DOHH2 (cell line): ENCODE measurements at regions not wholly inside any gene's neighbourhood (a gene's known extent, or its start where the extent isn't known, plus 50 kb on each side); places are given as distances from the start of the nearest gene placed in this dataset.

ENCODE experiments used
- H3F3A ChIP-seq: fragments of 200-600 bp; sonication (generic), shearing (Covaris generic); 2 replicates; pipeline ENCODE4 v1.6.0; 2016; ENCODE audit warnings: antibody characterized with exemption, mild to moderate bottlenecking; ENCODE audit not compliant: control insufficient read depth, insufficient read depth
- H3K27ac ChIP-seq: fragments of 200-600 bp; sonication (generic); 2 replicates; pipeline ENCODE4 v1.5.1; 2014; ENCODE audit warnings: low read depth, mild to moderate bottlenecking, low read length, moderate library complexity
- H3K27me3 ChIP-seq: fragments of 200-600 bp; sonication (generic); 2 replicates; pipeline ENCODE4 v1.6.1; 2014; ENCODE audit warnings: mild to moderate bottlenecking, low read length, mixed read lengths; ENCODE audit not compliant: control insufficient read depth
- H3K36me3 ChIP-seq: fragments of 200-600 bp; sonication (generic); 2 replicates; pipeline ENCODE4 v1.6.1; 2014; ENCODE audit warnings: mild to moderate bottlenecking, low read length, moderate library complexity, mixed read lengths; ENCODE audit not compliant: control insufficient read depth
- H3K4me1 ChIP-seq: fragments of 200-600 bp; sonication (generic); 2 replicates; pipeline ENCODE4 v1.6.1; 2014; ENCODE audit warnings: mild to moderate bottlenecking, low read length, mixed read lengths; ENCODE audit not compliant: control insufficient read depth
- H3K4me2 ChIP-seq: fragments of 200-600 bp; sonication (generic); 2 replicates; pipeline ENCODE4 v1.6.0; 2014; ENCODE audit warnings: mild to moderate bottlenecking, low read length, moderate library complexity
- H3K4me3 ChIP-seq: fragments of 200-600 bp; sonication (generic); 2 replicates; pipeline ENCODE4 v1.5.1; 2014; ENCODE audit warnings: mild to moderate bottlenecking, low read length, mixed read lengths
- H3K79me2 ChIP-seq: fragments of 200-600 bp; sonication (generic); 2 replicates; pipeline ENCODE4 v1.6.1; 2014; ENCODE audit warnings: mild to moderate bottlenecking, low read length, mixed read lengths; ENCODE audit not compliant: control insufficient read depth
- H3K9me2 ChIP-seq: fragments of 200-600 bp; sonication (generic); replicated peaks from 2 replicates; pipeline ENCODE4 v1.6.1; 2014; ENCODE audit warnings: mild to moderate bottlenecking, low read length, mixed read lengths; ENCODE audit not compliant: control insufficient read depth
- H3K9me3 ChIP-seq: fragments of 200-600 bp; sonication (generic); 2 replicates; pipeline ENCODE4 v1.6.1; 2014; ENCODE audit warnings: antibody characterized with exemption, low read length, mixed read lengths; ENCODE audit not compliant: control insufficient read depth, insufficient read depth
- H4K20me1 ChIP-seq: fragments of 200-600 bp; sonication (generic); 2 replicates; pipeline ENCODE4 v1.6.0; 2014; ENCODE audit warnings: low read depth, mild to moderate bottlenecking, antibody characterized with exemption, low read length, moderate library complexity; ENCODE audit not compliant: control insufficient read depth, insufficient read depth
- CTCF ChIP-seq: fragments of 200-600 bp; sonication (generic); IDR thresholded peaks from one replicate; pipeline ENCODE4 v1.5.1; 2014; ENCODE audit warnings: antibody characterized with exemption, mild to moderate bottlenecking, low read depth, low read length; ENCODE audit not compliant: poor library complexity, severe bottlenecking
- EZH2phosphoT487 ChIP-seq: fragments of 200-600 bp; sonication (generic); IDR thresholded peaks from 2 replicates; pipeline ENCODE4 v1.6.1; 2017; ENCODE audit warnings: borderline replicate concordance, mild to moderate bottlenecking, antibody characterized with exemption, low read length, moderate library complexity, mixed read lengths

- Histone ChIP-seq H3K4me2 (no peak overlapping the region), H4K20me1 (no peaks in the 10 kb centered on the region), H3K4me1 (no peaks in the 10 kb centered on the region), H3K9me3 (no peaks in the 10 kb centered on the region), H3K4me3 (no peak overlapping the region), H3K27ac (no peak overlapping the region), H3K9me2 (no peaks in the 10 kb centered on the region), H3F3A (no peaks in the 10 kb centered on the region), H3K36me3 (no peaks in the 10 kb centered on the region), H3K27me3 (no peaks in the 10 kb centered on the region), H3K79me2 (no peaks in the 10 kb centered on the region)
- TF ChIP-seq CTCF (no peak), EZH2phosphoT487 (no peak)
Observed at GRCh38 chr11:37500425-37500824, 902.4 kb upstream of the RAG2 start.

DNA sequence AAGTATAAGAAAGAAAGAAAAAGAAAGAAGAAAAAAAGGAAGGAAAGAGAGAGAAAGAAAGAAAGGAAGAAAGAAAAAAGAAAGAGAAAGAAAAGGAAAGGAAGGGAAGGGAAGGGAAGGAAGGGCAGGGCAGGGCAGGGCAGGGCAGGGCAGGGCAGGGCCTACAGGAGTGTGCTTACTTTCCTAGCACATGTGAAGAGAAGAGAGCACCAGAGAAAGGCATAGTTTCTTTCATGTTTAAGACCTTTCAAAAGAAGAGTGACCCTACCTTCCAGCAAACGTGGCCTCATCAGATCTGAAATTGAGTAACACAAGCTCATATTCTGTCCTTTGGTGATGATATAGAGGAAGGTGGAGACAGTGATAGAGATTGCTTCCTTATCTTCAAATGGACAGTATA is 899.3 kb upstream of the RAG2 start:
- Histone ChIP-seq H3K9me2 (no peaks in the 10 kb centered on the region), H3K4me2 (no peak overlapping the region), H3F3A (no peaks in the 10 kb centered on the region), H3K79me2 (no peaks in the 10 kb centered on the region), H3K27me3 (no peaks in the 10 kb centered on the region), H3K27ac (no peak overlapping the region), H4K20me1 (no peaks in the 10 kb centered on the region), H3K36me3 (no peaks in the 10 kb centered on the region), H3K9me3 (no peaks in the 10 kb centered on the region), H3K4me3 (no peak overlapping the region), H3K4me1 (no peaks in the 10 kb centered on the region)
- TF ChIP-seq CTCF (no peak), EZH2phosphoT487 (no peak)

GRCh38 chr11:37496201-37496600 is 898.2 kb upstream of the RAG2 start:
- TF ChIP-seq EZH2phosphoT487 (no peak), CTCF (no peak)
- Histone ChIP-seq H3K27ac (no peak overlapping the region), H3K9me2 (no peaks in the 10 kb centered on the region), H3K79me2 (no peaks in the 10 kb centered on the region), H3F3A (no peaks in the 10 kb centered on the region), H3K4me1 (no peaks in the 10 kb centered on the region), H3K27me3 (no peaks in the 10 kb centered on the region), H3K4me2 (no peak overlapping the region), H3K4me3 (no peak overlapping the region), H4K20me1 (no peaks in the 10 kb centered on the region), H3K9me3 (no peaks in the 10 kb centered on the region), H3K36me3 (no peaks in the 10 kb centered on the region)

GRCh38 chr11:37484298-37484697 is 886.3 kb upstream of the RAG2 start:
- Histone ChIP-seq H3K27ac (no peak overlapping the region), H3K9me3 (no peaks in the 10 kb centered on the region), H3K4me3 (no peak overlapping the region), H3K9me2 (no peaks in the 10 kb centered on the region), H4K20me1 (no peaks in the 10 kb centered on the region), H3K4me1 (no peaks in the 10 kb centered on the region), H3F3A (no peaks in the 10 kb centered on the region), H3K4me2 (no peak overlapping the region), H3K27me3 (no peaks in the 10 kb centered on the region), H3K79me2 (no peaks in the 10 kb centered on the region), H3K36me3 (no peaks in the 10 kb centered on the region)
- no peak for TF ChIP-seq EZH2phosphoT487
- no peak for TF ChIP-seq CTCF
